Stomach (tissue), 4 donors: ENCODE measurements at regions not wholly inside any gene's neighbourhood (a gene's known extent, or its start where the extent isn't known, plus 50 kb on each side); places are given as distances from the start of the nearest gene placed in this dataset.

Experiments used
- EP300 ChIP-seq: sonication (generic); formaldehyde crosslinking; IDR thresholded peaks from one replicate; pipeline ENCODE4 v1.6.1; 2017; ENCODE audit warnings: antibody characterized with exemption
- POLR2A ChIP-seq, 4 donors: fragments of 450-650 bp; IDR thresholded peaks; one replicate each; pipeline ENCODE4 v1.6.1; 2016; ENCODE audit warnings: antibody characterized with exemption in 4 of 4, control low read depth in 2 of 4, mild to moderate bottlenecking in 1 of 4, moderate library complexity in 1 of 4
- POLR2AphosphoS5 ChIP-seq, 3 donors: sonication (generic); formaldehyde crosslinking; IDR thresholded peaks; one replicate each; pipeline ENCODE4 v1.6.1; 2016; ENCODE audit warnings: antibody characterized with exemption in 3 of 3
- TF ChIP-seq, protein P1 (sequence below), 7 experiments: fragments of 450-650 bp in 4 of 7; fragments of 200-600 bp in 3 of 7; sonication (generic) in 3 of 7; IDR thresholded peaks; one replicate each; pipeline ENCODE4 v1.5.1; 2016 to 2019; ENCODE audit warnings: antibody characterized with exemption in 7 of 7, control low read depth in 2 of 7, mild to moderate bottlenecking in 1 of 7

DNA sequence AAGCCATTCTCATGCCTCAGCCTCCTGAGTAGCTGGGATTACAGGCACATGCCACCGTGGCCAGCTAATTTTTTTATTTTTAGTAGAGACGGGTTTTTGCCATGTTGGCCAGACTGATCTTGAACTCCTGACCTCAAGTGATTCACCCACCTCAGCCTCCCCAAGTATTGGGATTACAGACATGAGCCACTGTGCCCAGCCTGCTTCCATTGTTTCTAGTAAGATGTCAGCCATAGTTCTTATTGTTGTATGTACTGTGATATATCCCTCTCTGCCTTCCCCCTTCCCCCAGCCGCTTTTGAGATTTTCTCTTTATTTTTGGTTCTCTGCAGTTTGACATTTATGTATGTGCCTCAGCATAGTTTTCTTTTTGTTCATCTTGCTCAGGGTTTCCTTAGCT lies 87.9 kb upstream of the KLF14 start:
- TF ChIP-seq, protein P1, sequence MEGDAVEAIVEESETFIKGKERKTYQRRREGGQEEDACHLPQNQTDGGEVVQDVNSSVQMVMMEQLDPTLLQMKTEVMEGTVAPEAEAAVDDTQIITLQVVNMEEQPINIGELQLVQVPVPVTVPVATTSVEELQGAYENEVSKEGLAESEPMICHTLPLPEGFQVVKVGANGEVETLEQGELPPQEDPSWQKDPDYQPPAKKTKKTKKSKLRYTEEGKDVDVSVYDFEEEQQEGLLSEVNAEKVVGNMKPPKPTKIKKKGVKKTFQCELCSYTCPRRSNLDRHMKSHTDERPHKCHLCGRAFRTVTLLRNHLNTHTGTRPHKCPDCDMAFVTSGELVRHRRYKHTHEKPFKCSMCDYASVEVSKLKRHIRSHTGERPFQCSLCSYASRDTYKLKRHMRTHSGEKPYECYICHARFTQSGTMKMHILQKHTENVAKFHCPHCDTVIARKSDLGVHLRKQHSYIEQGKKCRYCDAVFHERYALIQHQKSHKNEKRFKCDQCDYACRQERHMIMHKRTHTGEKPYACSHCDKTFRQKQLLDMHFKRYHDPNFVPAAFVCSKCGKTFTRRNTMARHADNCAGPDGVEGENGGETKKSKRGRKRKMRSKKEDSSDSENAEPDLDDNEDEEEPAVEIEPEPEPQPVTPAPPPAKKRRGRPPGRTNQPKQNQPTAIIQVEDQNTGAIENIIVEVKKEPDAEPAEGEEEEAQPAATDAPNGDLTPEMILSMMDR (IDR thresholded peaks at IDR 0.05), result no peak
- TF ChIP-seq POLR2A (IDR thresholded peaks at IDR 0.05) (no peak), EP300 (no peak), POLR2AphosphoS5 (IDR thresholded peaks at IDR 0.05) (no peak)
